PC-3 (cell line): ENCODE measurements at regions not wholly inside any gene's neighbourhood (a gene's known extent, or its start where the extent isn't known, plus 50 kb on each side); places are given as distances from the start of the nearest gene placed in this dataset.

ENCODE experiments used
- CTCF ChIP-seq: fragments of 300-600 bp; sonication (generic); conservative IDR thresholded peaks from 2 replicates; pipeline ENCODE4 v1.5.1; 2017; ENCODE audit warnings: antibody characterized with exemption, low read depth, mild to moderate bottlenecking, low read length
- EZH2 ChIP-seq: fragments of 300-600 bp; sonication (generic); IDR thresholded peaks from one replicate; pipeline ENCODE4 v1.6.1; 2017; ENCODE audit warnings: antibody characterized with exemption, mild to moderate bottlenecking, low read length; ENCODE audit not compliant: unreplicated experiment

GRCh38 chr7:138307633-138308032, 152.4 kb upstream of the TRIM24 start:
- TF ChIP-seq EZH2 (no peak), CTCF (no peak)
